ENCODE measurements at regions not wholly inside any gene's neighbourhood (a gene's known extent, or its start where the extent isn't known, plus 50 kb on each side); places are given as distances from the start of the nearest gene placed in this dataset.

GRCh38 chr12:126993898-126994297 lies 1273.1 kb upstream of the TMEM132C start:
- no peaks in the 10 kb centered on the region for H3K4me1 Mint-ChIP-seq
- no peak overlapping the region for H3K4me2 ChIP-seq
- no peak overlapping the region for H3K4me3 ChIP-seq
- no peak for TF ChIP-seq CREB1 (CRISPR knock-in tag; IDR thresholded peaks at IDR 0.05; ENCODE audit: low read depth)
- no peak for TF ChIP-seq JUNB (IDR thresholded peaks at IDR 0.05; ENCODE audit: unreplicated experiment)
- no peak for TF ChIP-seq ZNF114 (CRISPR knock-in tag; IDR thresholded peaks at IDR 0.05)
- TF ChIP-seq EZH2 (IDR thresholded peaks at IDR 0.05; ENCODE audit: low read depth, unreplicated experiment) = no peak
- TF ChIP-seq POLR2AphosphoS5 (IDR thresholded peaks at IDR 0.05; ENCODE audit: low read depth) = no peak
- no peak for TF ChIP-seq NANOG (IDR thresholded peaks at IDR 0.05; ENCODE audit: borderline replicate concordance)
- TF ChIP-seq, protein P1, sequence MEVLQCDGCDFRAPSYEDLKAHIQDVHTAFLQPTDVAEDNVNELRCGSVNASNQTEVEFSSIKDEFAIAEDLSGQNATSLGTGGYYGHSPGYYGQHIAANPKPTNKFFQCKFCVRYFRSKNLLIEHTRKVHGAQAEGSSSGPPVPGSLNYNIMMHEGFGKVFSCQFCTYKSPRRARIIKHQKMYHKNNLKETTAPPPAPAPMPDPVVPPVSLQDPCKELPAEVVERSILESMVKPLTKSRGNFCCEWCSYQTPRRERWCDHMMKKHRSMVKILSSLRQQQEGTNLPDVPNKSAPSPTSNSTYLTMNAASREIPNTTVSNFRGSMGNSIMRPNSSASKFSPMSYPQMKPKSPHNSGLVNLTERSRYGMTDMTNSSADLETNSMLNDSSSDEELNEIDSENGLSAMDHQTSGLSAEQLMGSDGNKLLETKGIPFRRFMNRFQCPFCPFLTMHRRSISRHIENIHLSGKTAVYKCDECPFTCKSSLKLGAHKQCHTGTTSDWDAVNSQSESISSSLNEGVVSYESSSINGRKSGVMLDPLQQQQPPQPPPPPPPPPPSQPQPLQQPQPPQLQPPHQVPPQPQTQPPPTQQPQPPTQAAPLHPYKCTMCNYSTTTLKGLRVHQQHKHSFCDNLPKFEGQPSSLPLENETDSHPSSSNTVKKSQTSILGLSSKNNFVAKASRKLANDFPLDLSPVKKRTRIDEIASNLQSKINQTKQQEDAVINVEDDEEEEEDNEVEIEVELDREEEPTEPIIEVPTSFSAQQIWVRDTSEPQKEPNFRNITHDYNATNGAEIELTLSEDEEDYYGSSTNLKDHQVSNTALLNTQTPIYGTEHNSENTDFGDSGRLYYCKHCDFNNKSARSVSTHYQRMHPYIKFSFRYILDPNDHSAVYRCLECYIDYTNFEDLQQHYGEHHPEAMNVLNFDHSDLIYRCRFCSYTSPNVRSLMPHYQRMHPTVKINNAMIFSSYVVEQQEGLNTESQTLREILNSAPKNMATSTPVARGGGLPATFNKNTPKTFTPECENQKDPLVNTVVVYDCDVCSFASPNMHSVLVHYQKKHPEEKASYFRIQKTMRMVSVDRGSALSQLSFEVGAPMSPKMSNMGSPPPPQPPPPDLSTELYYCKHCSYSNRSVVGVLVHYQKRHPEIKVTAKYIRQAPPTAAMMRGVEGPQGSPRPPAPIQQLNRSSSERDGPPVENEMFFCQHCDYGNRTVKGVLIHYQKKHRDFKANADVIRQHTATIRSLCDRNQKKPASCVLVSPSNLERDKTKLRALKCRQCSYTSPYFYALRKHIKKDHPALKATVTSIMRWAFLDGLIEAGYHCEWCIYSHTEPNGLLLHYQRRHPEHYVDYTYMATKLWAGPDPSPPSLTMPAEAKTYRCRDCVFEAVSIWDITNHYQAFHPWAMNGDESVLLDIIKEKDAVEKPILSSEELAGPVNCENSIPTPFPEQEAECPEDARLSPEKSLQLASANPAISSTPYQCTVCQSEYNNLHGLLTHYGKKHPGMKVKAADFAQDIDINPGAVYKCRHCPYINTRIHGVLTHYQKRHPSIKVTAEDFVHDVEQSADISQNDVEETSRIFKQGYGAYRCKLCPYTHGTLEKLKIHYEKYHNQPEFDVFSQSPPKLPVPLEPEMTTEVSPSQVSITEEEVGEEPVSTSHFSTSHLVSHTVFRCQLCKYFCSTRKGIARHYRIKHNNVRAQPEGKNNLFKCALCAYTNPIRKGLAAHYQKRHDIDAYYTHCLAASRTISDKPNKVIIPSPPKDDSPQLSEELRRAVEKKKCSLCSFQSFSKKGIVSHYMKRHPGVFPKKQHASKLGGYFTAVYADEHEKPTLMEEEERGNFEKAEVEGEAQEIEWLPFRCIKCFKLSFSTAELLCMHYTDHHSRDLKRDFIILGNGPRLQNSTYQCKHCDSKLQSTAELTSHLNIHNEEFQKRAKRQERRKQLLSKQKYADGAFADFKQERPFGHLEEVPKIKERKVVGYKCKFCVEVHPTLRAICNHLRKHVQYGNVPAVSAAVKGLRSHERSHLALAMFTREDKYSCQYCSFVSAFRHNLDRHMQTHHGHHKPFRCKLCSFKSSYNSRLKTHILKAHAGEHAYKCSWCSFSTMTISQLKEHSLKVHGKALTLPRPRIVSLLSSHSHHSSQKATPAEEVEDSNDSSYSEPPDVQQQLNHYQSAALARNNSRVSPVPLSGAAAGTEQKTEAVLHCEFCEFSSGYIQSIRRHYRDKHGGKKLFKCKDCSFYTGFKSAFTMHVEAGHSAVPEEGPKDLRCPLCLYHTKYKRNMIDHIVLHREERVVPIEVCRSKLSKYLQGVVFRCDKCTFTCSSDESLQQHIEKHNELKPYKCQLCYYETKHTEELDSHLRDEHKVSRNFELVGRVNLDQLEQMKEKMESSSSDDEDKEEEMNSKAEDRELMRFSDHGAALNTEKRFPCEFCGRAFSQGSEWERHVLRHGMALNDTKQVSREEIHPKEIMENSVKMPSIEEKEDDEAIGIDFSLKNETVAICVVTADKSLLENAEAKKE (CRISPR knock-in tag; IDR thresholded peaks at IDR 0.05) = no peak
- no peak for TF ChIP-seq STAT1 (IDR thresholded peaks at IDR 0.05; ENCODE audit: unreplicated experiment)
- TF ChIP-seq ZNF331 (CRISPR knock-in tag; IDR thresholded peaks at IDR 0.05; ENCODE audit: low read depth) = no peak
- TF ChIP-seq CTCF (conservative IDR thresholded peaks at IDR 0.05; ENCODE audit: low read depth in 2 of 2) = no peak
- no peak for TF ChIP-seq REST (IDR thresholded peaks at IDR 0.05; ENCODE audit: unreplicated experiment)
- no peak for TF ChIP-seq ETS1 (IDR thresholded peaks at IDR 0.05)
- no peak for TF ChIP-seq EZH2phosphoT487 (IDR thresholded peaks at IDR 0.05; ENCODE audit: unreplicated experiment)
- H3K27ac ChIP-seq (ENCODE audit: low read depth) = no peak overlapping the region
- ATAC-seq (no peak), DNase-seq (ENCODE audit: low spot score) (no peak)
- no peaks in the 10 kb centered on the region for H3K79me2 ChIP-seq (replicated peaks; ENCODE audit: insufficient read depth)
- no peak overlapping the region for H3K27ac Mint-ChIP-seq
- no peaks in the 10 kb centered on the region; the same call in 1 of the 2 replicates for H3K36me3 ChIP-seq (ENCODE audit: insufficient read depth)
- no peak overlapping the region for H3K4me3 Mint-ChIP-seq
- H3K27me3 Mint-ChIP-seq (ENCODE audit: insufficient read depth, low read depth, poor library complexity) = no peaks in the 10 kb centered on the region
- no peaks in the 10 kb centered on the region for H3K4me1 ChIP-seq (ENCODE audit: insufficient read depth)
- H3K27me3 ChIP-seq (ENCODE audit: insufficient read depth) = no peaks in the 10 kb centered on the region
- H3K9me3 Mint-ChIP-seq = peaks cover 96% of the 10 kb centered on the region
- H2AFZ ChIP-seq = no peak overlapping the region
- H3K36me3 Mint-ChIP-seq (ENCODE audit: low read depth) = peaks cover 40% of the 10 kb centered on the region
- H4K20me1 ChIP-seq (replicated peaks; ENCODE audit: insufficient read depth) = no peaks in the 10 kb centered on the region
- H3F3A ChIP-seq (replicated peaks; ENCODE audit: low read depth) = no peaks in the 10 kb centered on the region
- no peaks in the 10 kb centered on the region for H3K9me2 ChIP-seq (ENCODE audit: insufficient read depth)
